Mucosa of descending colon (tissue), 3 donors: ENCODE measurements at regions not wholly inside any gene's neighbourhood (a gene's known extent, or its start where the extent isn't known, plus 50 kb on each side); places are given as distances from the start of the nearest gene placed in this dataset.

Experiments
- ATAC-seq: fragments of 200-7000 bp; cut with Tn5 transposase; one replicate; pipeline ENCODE4 v1.9.1; 2020; ENCODE audit warnings: mild to moderate bottlenecking, moderate library complexity
- DNase-seq, 3 donors: peaks; one replicate each; pipeline ENCODE4 v3.0.0-alpha.2; 2020
- H3K36me3 ChIP-seq: fragments of 200-600 bp; one replicate; pipeline ENCODE4 v1.8.0; 2021; ENCODE audit warnings: low read depth, mild to moderate bottlenecking
- H3K4me1 ChIP-seq: fragments of 200-600 bp; one replicate; pipeline ENCODE4 v1.8.0; 2021; ENCODE audit warnings: low read depth, mild to moderate bottlenecking
- H3K4me3 ChIP-seq: fragments of 200-600 bp; one replicate; pipeline ENCODE4 v1.8.0; 2021; ENCODE audit warnings: mild to moderate bottlenecking
- H3K9me3 ChIP-seq: fragments of 200-600 bp; one replicate; pipeline ENCODE4 v1.8.0; 2021; ENCODE audit warnings: mild to moderate bottlenecking
- CTCF ChIP-seq: fragments of 200-600 bp; IDR thresholded peaks from one replicate; pipeline ENCODE4 v1.8.0; 2022; ENCODE audit warnings: antibody characterized with exemption, mild to moderate bottlenecking
- intact Hi-C, 2 donors: fragments of 100-400 bp; cut with DNase I in 1 of 2; cut with micrococcal nuclease in 1 of 2; formaldehyde crosslinking; loops; one replicate each; pipeline versions ENCODE4 v1.11.0 to v1.11.1; 2022; cut with DNase I, micrococcal nuclease
- donor health status: DM: no; HTN: no; CAD: no; lungs with moderate emphysema.
- donor health status: DM: no; HTN: no; CAD: no.
- donor health status: DM: no; HTN: yes; CAD: no.

- TF ChIP-seq CTCF = no peak
- intact Hi-C loops = no loop called here
- H3K9me3 ChIP-seq = no peaks in the 10 kb centered on the region
- H3K4me3 ChIP-seq = no peak overlapping the region
- no peaks in the 10 kb centered on the region for H3K36me3 ChIP-seq
- ATAC-seq = no peak
- DNase-seq = no peak
- no peaks in the 10 kb centered on the region for H3K4me1 ChIP-seq
Measured at GRCh38 chr7:41786944-41787343, 84.1 kb upstream of the INHBA start.

GRCh38 chr7:41786404-41786803, 83.5 kb upstream of the INHBA start:
- DNase-seq (no peak), ATAC-seq (no peak)
- H3K36me3 ChIP-seq = no peaks in the 10 kb centered on the region
- no peaks in the 10 kb centered on the region for H3K4me1 ChIP-seq
- no peak overlapping the region for H3K4me3 ChIP-seq
- no peak for TF ChIP-seq CTCF
- intact Hi-C loops = no loop called here
- no peaks in the 10 kb centered on the region for H3K9me3 ChIP-seq

GRCh38 chr7:41785840-41786239, 83.0 kb upstream of the INHBA start:
- intact Hi-C loops = no loop called here
- ATAC-seq = no peak
- DNase-seq = no peak
- no peak for TF ChIP-seq CTCF
- Histone ChIP-seq H3K4me1 (no peaks in the 10 kb centered on the region), H3K4me3 (no peak overlapping the region), H3K9me3 (no peaks in the 10 kb centered on the region), H3K36me3 (no peaks in the 10 kb centered on the region)

- Histone ChIP-seq H3K36me3 (no peaks in the 10 kb centered on the region), H3K4me1 (no peaks in the 10 kb centered on the region), H3K9me3 (no peaks in the 10 kb centered on the region), H3K4me3 (no peak overlapping the region)
- no peak for ATAC-seq
- TF ChIP-seq CTCF = no peak
- intact Hi-C loops = no loop called here
- DNase-seq = no peak
Measured at GRCh38 chr7:41785265-41785664, 82.4 kb upstream of the INHBA start.

- no peaks in the 10 kb centered on the region for H3K36me3 ChIP-seq
- TF ChIP-seq CTCF = no peak
- ATAC-seq (peak; percentile 14), DNase-seq (no peak)
- no peak overlapping the region for H3K4me3 ChIP-seq
- H3K9me3 ChIP-seq = no peaks in the 10 kb centered on the region
- no peaks in the 10 kb centered on the region for H3K4me1 ChIP-seq
- intact Hi-C loops = no loop called here
Measured at GRCh38 chr7:41779918-41780317, 77.0 kb upstream of the INHBA start.

GRCh38 chr7:41777894-41778596, 75.2 kb upstream of the INHBA start:
- H3K4me1 ChIP-seq = no peaks in the 10 kb centered on the region
- no peak overlapping the region for H3K4me3 ChIP-seq
- ATAC-seq = no peak
- TF ChIP-seq CTCF = no peak
- no peaks in the 10 kb centered on the region for H3K36me3 ChIP-seq
- intact Hi-C loops = no loop called here
- no peaks in the 10 kb centered on the region for H3K9me3 ChIP-seq
- no peak for DNase-seq
